ENCODE measurements at regions not wholly inside any gene's neighbourhood (a gene's known extent, or its start where the extent isn't known, plus 50 kb on each side); places are given as distances from the start of the nearest gene placed in this dataset.
A peak's percentile ranks its signal among the peaks of the same experiment; 100 is the strongest.

- DNase-seq, result no peak
Observed at GRCh38 chr2:144711630-144712549, 192.0 kb upstream of the ZEB2 start.

- no peak for DNase-seq
Observed at GRCh38 chr2:144711084-144711483, 191.2 kb upstream of the ZEB2 start.

- DNase-seq, result no peak
Observed at GRCh38 chr2:144708626-144709025, 188.7 kb upstream of the ZEB2 start.

- peak; percentile 50 to 59 (median 57) for DNase-seq
Observed at GRCh38 chr2:144707736-144708326, 187.9 kb upstream of the ZEB2 start.

- no peak for DNase-seq
Observed at GRCh38 chr2:144706647-144707046, 186.7 kb upstream of the ZEB2 start.

DNA sequence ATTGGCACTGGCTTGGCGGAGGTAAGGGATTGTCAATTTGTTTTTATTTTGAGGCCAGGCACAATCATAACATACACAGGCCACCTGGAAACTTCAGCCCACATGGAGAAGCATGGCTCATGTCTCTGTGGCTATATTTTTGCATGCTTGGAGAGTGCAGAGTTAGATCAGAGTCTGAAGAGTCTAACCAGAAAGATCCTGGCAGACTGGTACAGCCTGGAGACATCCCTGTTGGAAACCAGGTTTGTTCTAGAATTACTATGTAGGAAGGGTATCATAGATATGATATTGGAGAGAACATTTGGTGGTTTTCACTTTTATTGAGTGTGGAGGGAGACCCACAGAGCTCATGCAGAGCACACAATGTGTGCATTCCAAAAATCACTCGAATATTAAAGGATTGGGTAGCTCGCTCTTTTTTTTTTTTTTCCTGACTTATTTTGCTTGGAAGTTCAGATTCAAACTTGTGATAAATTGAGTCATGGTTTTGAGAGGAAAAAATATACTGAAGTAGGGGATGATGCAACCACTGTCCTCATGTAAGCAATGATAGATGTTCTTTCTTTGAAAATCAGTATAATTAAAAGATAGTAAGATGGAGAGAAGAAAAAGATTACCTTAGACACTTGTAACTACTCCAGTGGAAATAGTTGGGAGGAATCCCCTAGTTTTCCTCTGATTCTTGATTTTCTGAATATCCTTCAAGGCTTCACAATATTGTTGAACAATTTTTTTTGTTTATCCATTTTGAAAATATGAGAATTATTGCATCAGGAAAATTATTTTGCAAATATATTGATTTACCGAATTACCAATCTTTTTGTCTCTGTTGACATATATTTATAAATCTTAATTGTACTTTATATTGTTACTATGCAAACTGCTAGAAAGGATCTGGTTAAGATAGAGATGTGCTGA lies 185.7 kb upstream of the ZEB2 start:
- peak; percentile 48 to 70 (median 70) for DNase-seq

DNA sequence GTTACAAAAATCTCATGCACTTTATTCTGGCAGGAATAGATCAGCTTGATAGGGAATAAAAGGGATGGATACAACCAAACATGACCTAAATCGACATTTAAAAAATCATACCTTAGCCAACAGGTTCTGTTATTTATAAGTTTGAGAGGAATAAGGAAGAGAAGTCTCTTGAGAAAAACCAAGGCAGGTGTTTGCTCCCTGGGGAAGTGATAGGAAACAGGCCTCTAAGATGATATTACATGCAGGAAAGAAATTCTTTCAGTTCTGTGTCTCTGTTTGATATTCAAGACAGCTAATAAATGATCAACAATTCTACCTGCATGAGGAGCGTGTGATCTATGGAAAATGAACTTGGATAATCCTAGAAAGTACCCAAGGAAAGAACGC lies 184.8 kb upstream of the ZEB2 start:
- no peak for DNase-seq

DNA sequence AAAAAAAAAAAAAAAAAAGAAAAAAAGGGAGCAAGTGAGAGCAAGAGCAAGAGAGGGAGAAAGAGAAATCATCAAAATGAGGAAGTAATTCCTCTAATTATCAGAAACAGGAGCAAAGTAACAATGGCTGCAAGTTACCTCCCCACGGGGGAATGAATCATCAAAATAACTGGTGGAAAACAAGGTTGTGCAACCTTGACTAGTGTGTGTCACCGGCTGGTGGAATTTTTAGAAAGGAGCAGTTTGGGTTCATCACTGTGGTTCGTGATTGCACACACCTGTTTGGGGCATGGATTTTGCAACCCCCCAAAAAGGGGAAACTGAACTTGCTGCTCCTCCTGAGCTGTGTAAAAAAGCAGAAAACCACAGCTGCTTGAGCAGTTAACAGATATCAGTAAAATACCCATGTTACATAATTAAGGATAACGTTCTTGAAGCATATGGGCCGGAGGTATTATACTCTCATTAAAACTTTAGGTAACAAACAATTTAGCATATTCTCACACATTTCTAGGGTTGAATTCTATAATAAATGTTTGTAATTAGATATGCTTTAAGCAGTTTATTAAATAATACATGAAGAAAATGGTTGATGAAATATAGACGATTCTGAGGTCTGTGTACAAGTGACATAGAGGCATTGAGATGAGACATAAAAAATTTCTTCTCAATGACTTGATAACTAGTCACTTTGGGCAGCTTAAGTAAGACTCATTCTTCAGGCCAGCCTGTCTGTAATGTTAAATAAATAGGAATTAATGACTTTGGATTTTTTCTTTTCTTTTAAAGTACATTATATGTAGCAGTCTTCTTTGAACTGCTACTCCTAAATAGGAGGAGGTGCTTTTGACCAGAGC lies 184.2 kb upstream of the ZEB2 start:
- DNase-seq, result peak; percentile 89 to 97 (median 97)

GRCh38 chr2:144702051-144702450 lies 182.1 kb upstream of the ZEB2 start:
- peak; percentile 66 to 76 (median 69) for DNase-seq

GRCh38 chr2:144701259-144701658 lies 181.3 kb upstream of the ZEB2 start:
- peak; percentile 74 to 96 (median 94) for DNase-seq

DNA sequence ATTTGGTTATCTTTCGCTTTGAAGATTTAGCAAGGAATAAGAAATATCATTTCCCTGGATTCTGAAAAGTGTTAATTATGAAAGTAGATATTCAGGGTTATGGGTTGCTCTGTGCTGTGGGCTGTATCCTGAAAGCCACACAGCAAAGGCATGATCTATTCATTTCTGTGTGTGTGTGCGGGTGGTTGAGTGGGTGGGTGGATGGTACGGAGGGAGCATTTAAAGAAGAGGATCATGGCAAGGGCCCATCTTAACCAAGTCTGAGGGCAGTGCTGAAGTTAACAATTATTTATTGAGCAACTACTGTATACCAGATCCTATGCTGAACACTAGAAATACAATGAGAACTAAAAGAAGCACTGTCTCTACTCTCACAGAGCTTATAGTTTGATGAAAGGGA lies 178.2 kb upstream of the ZEB2 start:
- no peak for DNase-seq

DNA sequence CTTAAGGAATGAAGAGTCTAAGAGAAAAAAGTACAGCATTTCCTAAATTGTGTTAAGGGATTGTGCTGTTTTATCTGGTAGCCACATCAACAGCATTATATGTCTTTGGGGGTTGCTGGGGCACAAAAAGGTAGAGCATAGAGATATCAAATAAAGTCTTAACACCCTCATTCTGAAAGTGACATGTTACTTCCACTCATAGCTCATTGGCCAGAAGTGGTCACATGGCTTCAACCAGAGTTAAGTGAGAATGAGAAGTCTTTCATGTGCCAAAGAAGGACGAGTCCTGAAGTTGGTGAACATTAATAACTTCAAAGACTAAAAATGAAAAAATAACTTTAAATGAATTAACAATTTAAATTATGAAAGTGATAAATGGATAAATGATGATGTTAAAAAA lies 175.7 kb upstream of the ZEB2 start:
- DNase-seq, result no peak

DNA sequence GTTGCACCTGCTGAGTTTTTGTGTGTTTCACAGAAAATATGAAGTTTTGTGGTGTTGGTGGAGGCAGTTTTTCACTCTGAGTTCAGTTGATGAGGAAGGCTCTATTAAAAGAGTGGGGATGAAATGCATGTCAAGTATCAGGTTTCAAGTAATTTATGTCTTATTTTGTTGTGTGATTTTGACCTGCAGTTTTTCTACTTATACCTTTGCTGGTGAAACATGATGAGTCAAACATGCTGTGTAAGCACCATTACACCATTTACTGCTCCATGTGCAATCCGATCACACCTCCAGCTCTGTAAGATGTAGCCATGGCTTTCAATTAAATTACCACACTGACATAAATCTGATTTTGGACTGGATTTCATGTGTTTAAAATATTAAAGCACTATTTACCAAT lies 174.5 kb upstream of the ZEB2 start:
- DNase-seq, result no peak

- peak; percentile 47 to 85 (median 76) for DNase-seq
Observed at GRCh38 chr2:144693179-144693578, 173.3 kb upstream of the ZEB2 start.

GRCh38 chr2:144692661-144693060 lies 172.7 kb upstream of the ZEB2 start:
- DNase-seq, result no peak

DNA sequence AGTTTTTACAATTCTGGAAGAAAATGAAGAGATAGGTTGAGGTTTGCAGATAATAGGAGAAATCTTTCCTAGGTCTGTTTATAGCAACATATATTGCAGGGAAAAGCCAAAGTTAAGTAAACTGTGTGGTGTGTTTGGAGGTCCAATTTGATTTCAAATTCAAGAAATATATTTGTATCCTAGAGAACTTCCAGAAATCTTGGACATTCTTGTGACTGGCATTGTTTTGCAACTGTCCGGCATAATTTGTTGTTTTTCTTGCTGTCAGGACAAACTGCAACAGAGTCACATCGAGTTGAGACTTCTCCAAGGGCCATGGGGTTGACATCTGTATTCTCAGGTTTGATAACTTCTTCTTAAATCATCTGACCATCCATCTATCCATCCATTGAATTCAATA lies 170.9 kb upstream of the ZEB2 start:
- DNase-seq, result no peak

- peak; percentile 77 to 94 (median 93) for DNase-seq
Observed at GRCh38 chr2:144686518-144687215, 166.7 kb upstream of the ZEB2 start.

GRCh38 chr2:144683966-144684365 lies 164.0 kb upstream of the ZEB2 start:
- no peak for DNase-seq

DNA sequence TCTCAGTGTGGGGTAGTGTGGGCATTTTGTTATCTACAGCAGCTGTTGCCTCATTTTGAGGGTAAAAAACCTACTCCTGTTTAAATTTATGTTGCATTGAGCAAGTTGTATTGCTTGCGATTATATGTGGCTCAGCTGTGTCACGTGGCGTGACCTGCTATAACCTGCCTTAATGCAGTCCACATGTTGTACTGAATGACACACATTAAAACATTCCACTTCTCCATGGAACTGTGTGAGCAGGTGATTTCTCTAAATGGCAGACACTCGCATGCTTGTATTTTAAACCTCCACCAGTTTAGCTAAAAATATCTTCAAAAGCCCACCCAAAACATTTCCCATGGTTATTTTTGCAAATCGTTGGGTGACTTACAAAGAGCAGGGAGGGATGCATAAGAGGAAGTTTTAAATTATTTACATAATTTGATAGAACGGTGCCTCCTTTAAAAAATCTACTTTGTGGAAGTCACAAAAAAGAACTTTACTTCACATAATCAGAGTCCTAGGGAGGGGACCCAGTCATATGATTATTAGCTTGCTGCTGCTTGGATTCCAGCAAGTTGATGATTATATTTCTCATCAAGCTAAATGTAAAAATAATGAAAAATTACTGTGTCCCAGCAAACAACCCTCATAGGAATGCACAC lies 163.3 kb upstream of the ZEB2 start:
- peak in 2 of 3 donors; percentile 57 to 58 for DNase-seq

DNA sequence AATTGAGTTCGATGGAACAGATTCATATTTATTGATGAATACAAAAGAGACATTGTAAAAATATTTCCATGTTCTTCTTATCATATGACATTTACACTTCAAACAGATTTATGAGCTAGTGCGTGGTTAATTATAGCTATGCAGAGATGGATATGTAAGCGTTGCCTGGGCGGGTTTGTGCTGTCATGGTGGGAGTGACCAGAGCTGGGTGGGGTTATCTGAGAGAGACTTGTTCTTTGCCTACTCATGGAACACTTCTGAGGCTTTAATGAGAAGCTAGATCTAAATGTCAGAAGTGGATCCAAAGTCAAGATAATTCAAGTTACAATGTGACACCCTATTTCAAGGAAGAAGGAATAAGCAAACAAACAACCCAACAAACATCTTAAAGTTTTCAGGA lies 162.3 kb upstream of the ZEB2 start:
- DNase-seq, result peak; percentile 70 to 78 (median 74)

DNA sequence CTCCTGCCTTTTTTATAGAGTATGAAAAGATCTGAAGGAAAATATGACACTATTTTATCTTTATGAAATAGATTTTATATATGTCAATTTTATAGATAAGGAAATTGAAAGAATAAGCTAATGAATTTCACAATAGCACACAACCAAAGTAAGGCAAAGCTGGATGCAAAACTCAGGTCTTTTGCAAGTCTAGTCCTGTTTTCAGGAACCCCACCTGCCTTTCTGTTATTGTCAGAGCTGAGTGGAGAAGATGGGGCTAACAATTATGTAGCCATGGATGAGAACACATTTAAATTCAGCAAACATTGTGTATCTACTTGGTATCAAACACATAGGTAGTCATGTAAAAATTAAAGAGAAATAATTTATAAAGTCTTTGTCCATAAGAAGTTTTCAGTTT lies 161.5 kb upstream of the ZEB2 start:
- no peak for DNase-seq

Data from suppressor macrophage treated with lipopolysaccharide for 1 hour (primary cell).